Trophoblast cell (in vitro differentiated cells and primary cell): ENCODE measurements at regions not wholly inside any gene's neighbourhood (a gene's known extent, or its start where the extent isn't known, plus 50 kb on each side); places are given as distances from the start of the nearest gene placed in this dataset.

Experiments used
- DNase-seq, 2 donors: peaks; one replicate each; pipeline ENCODE4 v3.0.0-alpha.2; 2016
- H2AFZ ChIP-seq: 2 replicates; pipeline ENCODE4 v1.6.1; 2013; ENCODE audit warnings: low read length, moderate library complexity, mild to moderate bottlenecking; ENCODE audit not compliant: insufficient read depth, poor library complexity
- H2AK5ac ChIP-seq: 2 replicates; pipeline ENCODE4 v1.6.1; 2013; ENCODE audit warnings: mild to moderate bottlenecking, low read length
- H2BK120ac ChIP-seq: 2 replicates; pipeline ENCODE4 v1.6.1; 2013; ENCODE audit warnings: low read length, mild to moderate bottlenecking, moderate library complexity; ENCODE audit not compliant: insufficient read depth, poor library complexity
- H2BK12ac ChIP-seq: 2 replicates; pipeline ENCODE4 v1.6.1; 2013; ENCODE audit warnings: mild to moderate bottlenecking, low read length, moderate library complexity
- H2BK5ac ChIP-seq: 2 replicates; pipeline ENCODE4 v1.6.1; 2013; ENCODE audit warnings: low read length, low read depth, moderate library complexity, mild to moderate bottlenecking; ENCODE audit not compliant: poor library complexity
- H3K14ac ChIP-seq: 2 replicates; pipeline ENCODE4 v1.6.1; 2013; ENCODE audit warnings: mild to moderate bottlenecking, low read length
- H3K18ac ChIP-seq: 2 replicates; pipeline ENCODE4 v1.6.1; 2013; ENCODE audit warnings: mild to moderate bottlenecking, low read length
- H3K23ac ChIP-seq: 2 replicates; pipeline ENCODE4 v1.6.1; 2013; ENCODE audit warnings: low read length
- H3K27ac ChIP-seq: 2 replicates; pipeline ENCODE4 v1.5.1; 2013; ENCODE audit warnings: low read depth, mild to moderate bottlenecking, inconsistent platforms, low read length, moderate library complexity
- H3K27me3 ChIP-seq: 2 replicates; pipeline ENCODE4 v1.6.1; 2013; ENCODE audit warnings: inconsistent platforms, mild to moderate bottlenecking, low read length, moderate library complexity; ENCODE audit not compliant: insufficient read depth
- H3K36me3 ChIP-seq, 2 experiments: 1 replicate in 1 of 2; 2 replicates in 1 of 2; pipeline ENCODE4 v1.6.1; 2013; ENCODE audit warnings: low read length in 2 of 2, mild to moderate bottlenecking in 2 of 2, moderate library complexity in 1 of 2; ENCODE audit not compliant: insufficient read depth in 2 of 2, control insufficient read depth in 1 of 2
- H3K4ac ChIP-seq: 2 replicates; pipeline ENCODE4 v1.6.1; 2013; ENCODE audit warnings: low read depth, mild to moderate bottlenecking, low read length, moderate library complexity
- H3K4me1 ChIP-seq, 2 experiments: 1 replicate in 1 of 2; 2 replicates in 1 of 2; pipeline ENCODE4 v1.6.1; 2013; ENCODE audit warnings: low read length in 2 of 2, mild to moderate bottlenecking in 2 of 2, moderate library complexity in 1 of 2; ENCODE audit not compliant: insufficient read depth in 2 of 2, control insufficient read depth in 1 of 2
- H3K4me2 ChIP-seq: 2 replicates; pipeline ENCODE4 v1.6.1; 2013; ENCODE audit warnings: inconsistent platforms, mild to moderate bottlenecking, low read length, moderate library complexity
- H3K4me3 ChIP-seq: 2 replicates; pipeline ENCODE4 v1.5.1; 2013; ENCODE audit warnings: mild to moderate bottlenecking, low read depth, low read length, inconsistent platforms
- H3K79me1 ChIP-seq: one replicate; pipeline ENCODE4 v1.6.1; 2013; ENCODE audit warnings: low read length
- H3K79me2 ChIP-seq: 2 replicates; pipeline ENCODE4 v1.6.1; 2013; ENCODE audit warnings: low read length, mild to moderate bottlenecking; ENCODE audit not compliant: control insufficient read depth, insufficient read depth, poor library complexity
- H3K9ac ChIP-seq: 2 replicates; pipeline ENCODE4 v1.6.1; 2013; ENCODE audit warnings: mild to moderate bottlenecking, low read length
- H3K9me3 ChIP-seq: 2 replicates; pipeline ENCODE4 v1.6.1; 2013; ENCODE audit warnings: low read depth, mild to moderate bottlenecking, control low read depth, inconsistent platforms, low read length; ENCODE audit not compliant: insufficient read depth
- H4K12ac ChIP-seq: 2 replicates; pipeline ENCODE4 v1.6.1; 2013; ENCODE audit warnings: low read depth, mild to moderate bottlenecking, low read length, moderate library complexity
- H4K8ac ChIP-seq: 2 replicates; pipeline ENCODE4 v1.6.1; 2013; ENCODE audit warnings: low read depth, mild to moderate bottlenecking, low read length, moderate library complexity
- H4K91ac ChIP-seq: one replicate; pipeline ENCODE4 v1.6.1; 2013; ENCODE audit warnings: low read depth, mild to moderate bottlenecking, low read length, moderate library complexity
- WGBS: extraction: QIAGEN DNeasy Blood & Tissue Kit; methylation state at CpG from one replicate; pipeline ENCODE4 v1.1.7; 2013; ENCODE audit warnings: missing lambda C conversion rate; ENCODE audit not compliant: insufficient read length, insufficient coverage; ENCODE audit errors: extremely low coverage; 5-methylcytosine and 5-hydroxymethylcytosine counted together

- Histone ChIP-seq H3K79me1 (no peaks in the 10 kb centered on the region), H2AFZ (no peak overlapping the region)
Observed at GRCh38 chr1:67561704-67562113, 123.3 kb upstream of the GADD45A start.

DNA sequence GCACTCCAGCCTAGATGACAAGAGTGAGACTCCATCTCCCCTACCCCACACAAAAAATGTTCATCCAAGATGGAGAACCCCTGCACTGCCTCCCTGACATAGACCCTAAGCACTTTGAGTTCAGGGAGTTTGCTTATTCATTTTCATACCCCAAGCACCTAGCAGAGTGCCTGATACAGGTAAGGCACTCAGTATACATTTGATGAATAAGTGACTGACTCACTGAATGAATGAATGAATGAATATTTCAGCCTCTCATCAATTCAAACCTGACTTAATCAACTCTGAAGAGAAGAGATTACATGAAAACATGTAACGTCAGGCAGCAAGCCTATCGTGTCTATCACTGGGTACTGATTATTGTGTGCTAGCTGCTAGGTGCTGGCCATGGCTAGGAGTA, 121.3 kb upstream of the GADD45A start:
- Histone ChIP-seq H3K9ac (no peak overlapping the region), H2BK5ac (no peak overlapping the region), H2AFZ (no peak overlapping the region), H3K79me1 (no peaks in the 10 kb centered on the region), H2AK5ac (peak overlapping the region; percentile 77), H3K4me2 (no peak overlapping the region), H2BK120ac (no peak overlapping the region), H4K8ac (no peak overlapping the region), H3K27ac (no peak overlapping the region), H3K36me3 (no peaks in the 10 kb centered on the region), H3K9me3 (no peaks in the 10 kb centered on the region), H3K4me1 (no peaks in the 10 kb centered on the region), H3K79me2 (no peaks in the 10 kb centered on the region), H3K4ac (no peak overlapping the region), H4K12ac (no peak overlapping the region), H3K23ac (no peak overlapping the region), H3K27me3 (no peaks in the 10 kb centered on the region), H2BK12ac (peak overlapping the region; percentile 56), H4K91ac (no peak overlapping the region), H3K14ac (peak overlapping the region; percentile 26), H3K4me3 (no peak overlapping the region), H3K18ac (no peak overlapping the region)
- DNase-seq: no peak
- WGBS: no CpG with 5 or more reads among the region's 2 CpGs

More at GRCh38 chr1:67561704-67562113, 123.3 kb upstream of the GADD45A start:
- Histone ChIP-seq H3K9ac (no peak overlapping the region), H3K27me3 (no peaks in the 10 kb centered on the region), H3K9me3 (no peaks in the 10 kb centered on the region), H3K4me1 (no peaks in the 10 kb centered on the region), H4K8ac (no peak overlapping the region), H2BK5ac (no peak overlapping the region), H3K36me3 (no peaks in the 10 kb centered on the region), H4K91ac (no peak overlapping the region), H4K12ac (no peak overlapping the region), H2AK5ac (no peak overlapping the region), H3K18ac (no peak overlapping the region), H3K79me2 (no peaks in the 10 kb centered on the region), H3K23ac (no peak overlapping the region), H2BK120ac (no peak overlapping the region), H3K4ac (no peak overlapping the region), H3K4me2 (no peak overlapping the region), H3K27ac (no peak overlapping the region), H3K4me3 (no peak overlapping the region), H2BK12ac (no peak overlapping the region), H3K14ac (no peak overlapping the region)
- WGBS: no CpG with 5 or more reads among the region's 4 CpGs
- DNase-seq: peak; percentile 82 to 92

- H3K27ac ChIP-seq: no peak overlapping the region
- H2AK5ac ChIP-seq: peak overlapping the region; percentile 77
- WGBS: no CpG with 5 or more reads among the region's 8 CpGs
- peak overlapping the region; percentile 56 for H2BK12ac ChIP-seq
- H3K9ac ChIP-seq: no peak overlapping the region
- DNase-seq: no peak
- no peak overlapping the region for H2AFZ ChIP-seq
- no peaks in the 10 kb centered on the region for H3K79me2 ChIP-seq
- no peak overlapping the region for H3K4me3 ChIP-seq
- no peak overlapping the region for H4K12ac ChIP-seq
- no peak overlapping the region for H2BK120ac ChIP-seq
- H3K14ac ChIP-seq: peak overlapping the region; percentile 26
- no peak overlapping the region for H2BK5ac ChIP-seq
- H3K36me3 ChIP-seq: no peaks in the 10 kb centered on the region
- no peaks in the 10 kb centered on the region for H3K9me3 ChIP-seq
- no peaks in the 10 kb centered on the region for H3K27me3 ChIP-seq
- no peak overlapping the region for H3K23ac ChIP-seq
- no peak overlapping the region for H3K18ac ChIP-seq
- H3K4ac ChIP-seq: no peak overlapping the region
- H4K91ac ChIP-seq: no peak overlapping the region
- H4K8ac ChIP-seq: no peak overlapping the region
- no peak overlapping the region for H3K4me2 ChIP-seq
- no peaks in the 10 kb centered on the region for H3K79me1 ChIP-seq
- peaks cover 0 to under 1% of the 10 kb centered on the region in 2 experiments for H3K4me1 ChIP-seq
Observed at GRCh38 chr1:67564193-67564592, 120.8 kb upstream of the GADD45A start.

DNA sequence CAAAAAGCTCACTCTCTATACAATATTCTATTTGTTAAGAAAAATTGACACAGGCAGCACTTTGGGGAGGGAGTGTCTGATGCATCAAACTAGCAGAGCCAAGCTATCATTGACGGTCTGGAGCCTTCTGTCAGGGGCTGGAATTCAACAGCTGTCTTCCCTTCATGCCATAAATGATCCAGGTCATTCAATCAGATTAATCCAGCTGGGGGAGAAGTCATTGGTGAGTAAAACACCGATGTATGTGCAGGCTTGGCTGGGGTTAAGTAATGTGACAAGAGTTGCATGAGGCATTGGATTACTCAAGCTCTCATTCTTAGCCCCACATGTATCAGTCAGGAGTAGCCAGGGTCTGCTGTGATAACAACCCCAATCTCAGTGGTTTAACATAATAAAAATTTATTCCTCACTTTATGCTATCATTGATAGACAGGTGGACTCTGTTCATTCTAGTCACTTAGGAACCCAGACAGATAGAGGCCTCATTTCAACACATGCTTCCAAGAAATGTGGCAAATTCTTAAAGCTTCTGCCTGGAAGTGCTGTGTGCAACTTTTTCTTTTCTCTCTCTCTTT, 118.1 kb upstream of the GADD45A start:
- no peak overlapping the region for H3K23ac ChIP-seq
- no peak overlapping the region for H3K14ac ChIP-seq
- H3K18ac ChIP-seq: no peak overlapping the region
- H3K79me2 ChIP-seq: peaks cover 2% of the 10 kb centered on the region
- H2AK5ac ChIP-seq: no peak overlapping the region
- H3K27me3 ChIP-seq: no peaks in the 10 kb centered on the region
- no peak overlapping the region for H4K91ac ChIP-seq
- H2AFZ ChIP-seq: no peak overlapping the region
- no peaks in the 10 kb centered on the region for H3K36me3 ChIP-seq
- peaks cover 14% of the 10 kb centered on the region for H3K79me1 ChIP-seq
- no peak overlapping the region for H2BK120ac ChIP-seq
- H3K4me3 ChIP-seq: no peak overlapping the region
- no peak overlapping the region for H3K27ac ChIP-seq
- no peak overlapping the region for H4K8ac ChIP-seq
- no peak overlapping the region for H3K9ac ChIP-seq
- H4K12ac ChIP-seq: no peak overlapping the region
- DNase-seq: no peak
- H3K9me3 ChIP-seq: no peaks in the 10 kb centered on the region
- H3K4me1 ChIP-seq: peaks cover 18 to 19% of the 10 kb centered on the region in 2 experiments
- no CpG with 5 or more reads among the region's 2 CpGs for WGBS
- H3K4me2 ChIP-seq: no peak overlapping the region
- H2BK12ac ChIP-seq: no peak overlapping the region
- H3K4ac ChIP-seq: no peak overlapping the region
- H2BK5ac ChIP-seq: no peak overlapping the region
